Neuronal stem cell (in vitro differentiated cells): ENCODE measurements at regions not wholly inside any gene's neighbourhood (a gene's known extent, or its start where the extent isn't known, plus 50 kb on each side); places are given as distances from the start of the nearest gene placed in this dataset.
A peak's percentile ranks its signal among the peaks of the same experiment; 100 is the strongest.

Experiments
- DNase-seq: peaks from one replicate; pipeline ENCODE4 v3.0.0-alpha.2; 2013; ENCODE audit warnings: low spot score
- H2AFZ ChIP-seq: one replicate; pipeline ENCODE4 v1.6.1; 2013; ENCODE audit warnings: mild to moderate bottlenecking, low read length, inconsistent platforms
- H2AK5ac ChIP-seq: 2 replicates; pipeline ENCODE4 v1.6.1; 2013; ENCODE audit warnings: low read depth, mild to moderate bottlenecking, inconsistent platforms, low read length, moderate library complexity, mixed read lengths
- H2BK120ac ChIP-seq: 2 replicates; pipeline ENCODE4 v1.6.1; 2013; ENCODE audit warnings: low read depth, mild to moderate bottlenecking, inconsistent platforms, low read length, moderate library complexity, mixed read lengths
- H2BK12ac ChIP-seq: one replicate; pipeline ENCODE4 v1.6.1; 2013; ENCODE audit warnings: low read length, inconsistent platforms
- H2BK15ac ChIP-seq: 2 replicates; pipeline ENCODE4 v1.6.1; 2013; ENCODE audit warnings: mild to moderate bottlenecking, low read length, inconsistent platforms, mixed read lengths
- H2BK5ac ChIP-seq: one replicate; pipeline ENCODE4 v1.6.1; 2013; ENCODE audit warnings: inconsistent platforms, mild to moderate bottlenecking, low read length, moderate library complexity
- H3K14ac ChIP-seq: one replicate; pipeline ENCODE4 v1.6.1; 2013; ENCODE audit warnings: low read length, inconsistent platforms
- H3K18ac ChIP-seq: 2 replicates; pipeline ENCODE4 v1.6.1; 2013; ENCODE audit warnings: low read length, inconsistent platforms
- H3K23ac ChIP-seq: 2 replicates; pipeline ENCODE4 v1.6.1; 2013; ENCODE audit warnings: low read depth, mild to moderate bottlenecking, mixed read lengths, low read length, inconsistent platforms; ENCODE audit not compliant: poor library complexity
- H3K27ac ChIP-seq: replicated peaks from 3 replicates; pipeline ENCODE4 v1.5.1; 2013; ENCODE audit warnings: low read length, inconsistent platforms
- H3K27me3 ChIP-seq, 3 experiments: 2 replicates each; pipeline ENCODE4 v1.6.1; 2013; ENCODE audit warnings: low read length in 3 of 3, mild to moderate bottlenecking in 2 of 3, inconsistent platforms in 1 of 3, low read depth in 1 of 3, mixed read lengths in 1 of 3, moderate library complexity in 1 of 3; ENCODE audit not compliant: control insufficient read depth in 3 of 3, insufficient read depth in 3 of 3
- H3K36me3 ChIP-seq, 2 donors: replicated peaks in 1 of 2; 2 replicates each; pipeline ENCODE4 v1.6.1; 2013; ENCODE audit warnings: low read length in 2 of 2; ENCODE audit not compliant: control insufficient read depth in 2 of 2, insufficient read depth in 2 of 2
- H3K4ac ChIP-seq: 2 replicates; pipeline ENCODE4 v1.6.1; 2013; ENCODE audit warnings: inconsistent platforms, mild to moderate bottlenecking, low read length, moderate library complexity
- H3K4me1 ChIP-seq, 2 donors: 1 replicate in 1 of 2; 2 replicates in 1 of 2; pipeline ENCODE4 v1.6.1; 2013; ENCODE audit warnings: low read length in 2 of 2, low read depth in 1 of 2; ENCODE audit not compliant: control insufficient read depth in 2 of 2, insufficient read depth in 1 of 2
- H3K4me2 ChIP-seq: one replicate; pipeline ENCODE4 v1.6.1; 2013; ENCODE audit warnings: mild to moderate bottlenecking, low read length, inconsistent platforms; ENCODE audit not compliant: insufficient read depth, poor library complexity, severe bottlenecking
- H3K4me3 ChIP-seq, 2 donors: 2 replicates each; pipeline ENCODE4 v1.5.1; 2013; ENCODE audit warnings: low read length in 2 of 2, mild to moderate bottlenecking in 2 of 2, inconsistent platforms in 1 of 2, moderate library complexity in 1 of 2
- H3K79me1 ChIP-seq: one replicate; pipeline ENCODE4 v1.6.1; 2013; ENCODE audit warnings: low read depth, mild to moderate bottlenecking, inconsistent platforms, low read length, moderate library complexity
- H3K9ac ChIP-seq: one replicate; pipeline ENCODE4 v1.6.1; 2013; ENCODE audit warnings: mild to moderate bottlenecking, low read depth, low read length, inconsistent platforms; ENCODE audit not compliant: poor library complexity
- H3K9me3 ChIP-seq, 2 donors: replicated peaks in 1 of 2; 2 replicates each; pipeline versions ENCODE3 to v1.6.1; 2013; ENCODE audit warnings: low read length in 2 of 2, mild to moderate bottlenecking in 2 of 2, inconsistent platforms in 1 of 2, low read depth in 1 of 2, mixed read lengths in 1 of 2, moderate library complexity in 1 of 2; ENCODE audit not compliant: control insufficient read depth in 2 of 2, insufficient read depth in 1 of 2
- H4K8ac ChIP-seq: one replicate; pipeline ENCODE4 v1.6.1; 2013; ENCODE audit warnings: low read depth, mild to moderate bottlenecking, inconsistent platforms, low read length, moderate library complexity
- H4K91ac ChIP-seq: one replicate; pipeline ENCODE4 v1.6.1; 2013; ENCODE audit warnings: low read length, low read depth, mild to moderate bottlenecking, inconsistent platforms; ENCODE audit not compliant: poor library complexity
- WGBS, 2 donors: extraction: QIAGEN DNeasy Blood & Tissue Kit; methylation state at CpG; one replicate each; pipeline ENCODE4 v1.1.7; 2013; ENCODE audit warnings: missing lambda C conversion rate in 2 of 2, mixed read lengths in 1 of 2; ENCODE audit not compliant: insufficient read length in 2 of 2, insufficient replicate concordance in 1 of 2; ENCODE audit errors: extremely low coverage in 2 of 2; 5-methylcytosine and 5-hydroxymethylcytosine counted together

GRCh38 chr14:71405676-71406075 is 498.4 kb downstream of the PCNX1 start:
- H3K4me3 ChIP-seq, result no peak overlapping the region
- no peak overlapping the region for H3K14ac ChIP-seq
- H2BK15ac ChIP-seq, result no peak overlapping the region
- no peak overlapping the region for H3K18ac ChIP-seq
- H2AK5ac ChIP-seq, result no peak overlapping the region
- no peaks in the 10 kb centered on the region for H3K27me3 ChIP-seq
- no peak overlapping the region for H3K23ac ChIP-seq
- no CpG with 5 or more reads among the region's 4 CpGs for WGBS, 2 donors
- H2AFZ ChIP-seq, result no peak overlapping the region
- no peak overlapping the region for H2BK12ac ChIP-seq
- no peak for DNase-seq
- H3K9me3 ChIP-seq, result peaks cover 0 to 4% of the 10 kb centered on the region in 2 donors
- no peak overlapping the region for H3K9ac ChIP-seq
- H2BK120ac ChIP-seq, result no peak overlapping the region
- no peaks in the 10 kb centered on the region for H3K36me3 ChIP-seq
- no peak overlapping the region for H4K91ac ChIP-seq
- H3K4ac ChIP-seq, result no peak overlapping the region
- H2BK5ac ChIP-seq, result no peak overlapping the region
- H3K27ac ChIP-seq, result no peak overlapping the region
- H4K8ac ChIP-seq, result no peak overlapping the region
- H3K79me1 ChIP-seq, result no peaks in the 10 kb centered on the region
- peaks cover 0 to 7% of the 10 kb centered on the region in 2 donors for H3K4me1 ChIP-seq
- no peak overlapping the region for H3K4me2 ChIP-seq

- Histone ChIP-seq H2AK5ac (no peak overlapping the region), H3K4me2 (no peak overlapping the region), H3K4me1 (peaks cover 0 to 5% of the 10 kb centered on the region in 2 donors), H3K4me3 (no peak overlapping the region), H2AFZ (no peak overlapping the region), H3K9ac (no peak overlapping the region), H2BK12ac (no peak overlapping the region), H2BK5ac (no peak overlapping the region), H2BK120ac (no peak overlapping the region), H3K27me3 (no peaks in the 10 kb centered on the region), H3K27ac (peak overlapping the region; percentile 38), H3K4ac (no peak overlapping the region), H2BK15ac (no peak overlapping the region), H3K23ac (no peak overlapping the region), H4K8ac (no peak overlapping the region), H3K79me1 (peaks cover 2% of the 10 kb centered on the region), H3K9me3 (peaks cover 0 to 4% of the 10 kb centered on the region in 2 donors), H3K36me3 (no peaks in the 10 kb centered on the region), H3K18ac (no peak overlapping the region), H3K14ac (no peak overlapping the region), H4K91ac (no peak overlapping the region)
- no peak for DNase-seq
- WGBS, 2 donors, result no CpG with 5 or more reads among the region's 7 CpGs
Observed at GRCh38 chr14:71408362-71409030, 501.2 kb downstream of the PCNX1 start.

GRCh38 chr14:71410578-71411284 is 503.5 kb downstream of the PCNX1 start:
- Histone ChIP-seq H2BK120ac (no peak overlapping the region), H3K4me1 (peaks cover 0 to 5% of the 10 kb centered on the region in 2 donors), H3K9me3 (no peaks in the 10 kb centered on the region), H3K4ac (no peak overlapping the region), H4K8ac (no peak overlapping the region), H3K27me3 (no peaks in the 10 kb centered on the region), H2AK5ac (no peak overlapping the region), H2BK15ac (no peak overlapping the region), H2BK5ac (no peak overlapping the region), H2AFZ (no peak overlapping the region), H3K14ac (no peak overlapping the region), H3K36me3 (no peaks in the 10 kb centered on the region), H2BK12ac (no peak overlapping the region), H3K23ac (no peak overlapping the region), H4K91ac (no peak overlapping the region), H3K27ac (no peak overlapping the region), H3K4me3 (no peak overlapping the region), H3K4me2 (no peak overlapping the region), H3K18ac (no peak overlapping the region), H3K9ac (no peak overlapping the region), H3K79me1 (peaks cover 2% of the 10 kb centered on the region)
- no CpG with 5 or more reads among the region's 5 CpGs for WGBS, 2 donors
- no peak for DNase-seq

GRCh38 chr14:71411285-71411595 is 504.0 kb downstream of the PCNX1 start:
- no peak overlapping the region for H2AK5ac ChIP-seq
- H3K4me3 ChIP-seq, result no peak overlapping the region
- peak overlapping the region; percentile 11 for H2BK5ac ChIP-seq
- no peak overlapping the region for H2AFZ ChIP-seq
- H3K9ac ChIP-seq, result no peak overlapping the region
- no peaks in the 10 kb centered on the region for H3K27me3 ChIP-seq
- H3K14ac ChIP-seq, result no peak overlapping the region
- no peak overlapping the region for H3K4ac ChIP-seq
- no peak overlapping the region for H2BK120ac ChIP-seq
- H2BK12ac ChIP-seq, result no peak overlapping the region
- H4K91ac ChIP-seq, result no peak overlapping the region
- no peaks in the 10 kb centered on the region for H3K36me3 ChIP-seq
- H3K27ac ChIP-seq, result no peak overlapping the region
- WGBS, 2 donors, result no CpG with 5 or more reads among the region's 3 CpGs
- H3K9me3 ChIP-seq, result no peaks in the 10 kb centered on the region
- H3K18ac ChIP-seq, result no peak overlapping the region
- H3K79me1 ChIP-seq, result peaks cover 2% of the 10 kb centered on the region
- no peak overlapping the region for H2BK15ac ChIP-seq
- H3K23ac ChIP-seq, result no peak overlapping the region
- no peak overlapping the region for H3K4me2 ChIP-seq
- H3K4me1 ChIP-seq, result peaks cover 0 to 5% of the 10 kb centered on the region in 2 donors
- DNase-seq, result no peak
- no peak overlapping the region for H4K8ac ChIP-seq
